HUES48 (cell line): ENCODE measurements at regions not wholly inside any gene's neighbourhood (a gene's known extent, or its start where the extent isn't known, plus 50 kb on each side); places are given as distances from the start of the nearest gene placed in this dataset.

Source experiments
- H3K27ac ChIP-seq: one replicate; pipeline ENCODE4 v1.7.0; 2013; ENCODE audit warnings: low read depth, low read length, inconsistent platforms
- H3K27me3 ChIP-seq: 2 replicates; pipeline ENCODE4 v1.6.1; 2013; ENCODE audit warnings: mild to moderate bottlenecking, low read length; ENCODE audit not compliant: control insufficient read depth, insufficient read depth
- H3K36me3 ChIP-seq: 2 replicates; pipeline ENCODE4 v1.6.1; 2013; ENCODE audit warnings: low read length; ENCODE audit not compliant: control insufficient read depth, insufficient read depth
- H3K4me1 ChIP-seq: 2 replicates; pipeline ENCODE4 v1.6.1; 2013; ENCODE audit warnings: mild to moderate bottlenecking, low read length; ENCODE audit not compliant: control insufficient read depth, insufficient read depth
- H3K4me3 ChIP-seq: 2 replicates; pipeline ENCODE4 v1.5.1; 2013; ENCODE audit warnings: mild to moderate bottlenecking, low read depth, low read length
- H3K9ac ChIP-seq: 2 replicates; pipeline ENCODE4 v1.6.1; 2013; ENCODE audit warnings: mild to moderate bottlenecking, low read depth, low read length, moderate library complexity
- H3K9me3 ChIP-seq: 2 replicates; pipeline ENCODE4 v1.6.1; 2013; ENCODE audit warnings: low read length; ENCODE audit not compliant: control insufficient read depth, insufficient read depth

DNA sequence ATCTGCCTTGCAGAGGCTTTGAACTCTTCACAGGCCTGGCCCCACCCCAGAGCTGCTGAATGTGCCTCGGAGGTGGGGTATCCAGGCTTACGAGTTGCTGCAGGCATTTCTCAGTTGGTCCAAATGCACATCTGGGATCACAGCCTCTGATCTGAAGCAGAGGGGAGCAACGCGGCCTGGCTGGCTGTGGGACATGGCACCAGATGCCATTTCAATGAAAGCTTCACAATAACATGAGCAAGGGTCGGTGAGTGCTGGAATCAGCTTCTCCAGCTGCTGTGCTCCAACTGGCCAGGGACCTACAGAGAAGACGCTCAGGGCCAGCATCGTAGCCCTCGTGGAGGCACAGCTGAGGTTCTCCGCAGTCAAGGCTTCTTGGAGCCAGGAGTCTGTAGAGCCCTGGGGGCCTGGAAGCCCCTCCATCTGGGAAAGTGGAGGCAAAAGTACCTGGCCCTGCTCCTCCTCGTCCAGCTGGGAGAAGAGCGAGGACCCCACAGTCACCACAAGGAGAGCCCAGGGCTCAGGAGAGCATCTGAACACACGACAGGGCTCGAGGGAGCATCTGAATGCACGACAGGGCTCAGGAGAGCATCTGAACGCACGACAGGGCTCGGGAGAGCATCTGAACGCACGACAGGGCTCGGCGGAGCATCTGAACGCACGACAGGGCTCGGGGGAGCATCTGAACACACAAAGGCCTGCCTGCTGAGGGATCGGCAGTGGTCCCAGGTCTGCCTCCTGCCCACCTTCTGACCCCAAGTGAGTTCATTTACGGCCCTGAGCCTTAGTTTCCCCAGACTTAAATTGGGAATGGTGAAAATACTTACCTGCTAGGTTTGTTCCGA, 165.2 kb downstream of the DLL1 start:
- Histone ChIP-seq H3K36me3 (no peaks in the 10 kb centered on the region), H3K9me3 (no peaks in the 10 kb centered on the region), H3K27ac (no peak overlapping the region), H3K27me3 (no peaks in the 10 kb centered on the region), H3K4me3 (no peak overlapping the region), H3K4me1 (no peaks in the 10 kb centered on the region), H3K9ac (no peak overlapping the region)

DNA sequence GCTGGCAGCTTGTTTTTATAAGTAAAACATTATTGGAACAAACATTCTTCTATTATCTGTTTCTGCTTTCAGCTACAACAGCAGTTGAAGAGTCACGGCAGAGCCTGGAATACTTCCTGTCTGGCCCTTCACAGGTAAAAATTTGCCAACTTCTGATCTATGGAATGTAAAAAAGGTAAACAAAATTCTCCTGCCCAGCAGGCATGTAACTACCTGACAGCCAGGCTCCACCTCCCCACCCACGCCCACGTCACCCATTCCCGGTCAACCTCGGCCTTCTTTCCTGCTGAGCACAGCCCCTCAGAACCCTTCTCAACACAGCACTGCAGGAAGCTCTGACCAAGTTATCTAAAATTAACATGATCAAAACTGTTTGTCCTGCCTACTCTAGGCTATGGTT, 166.0 kb downstream of the DLL1 start:
- 0 out of 2 replicates have a peak, but pooled peaks cover 1% of the 10 kb centered on the region for H3K9me3 ChIP-seq
- H3K4me3 ChIP-seq = no peak overlapping the region
- no peaks in the 10 kb centered on the region for H3K27me3 ChIP-seq
- H3K9ac ChIP-seq = no peak overlapping the region
- no peak overlapping the region for H3K27ac ChIP-seq
- H3K4me1 ChIP-seq = no peaks in the 10 kb centered on the region
- no peaks in the 10 kb centered on the region for H3K36me3 ChIP-seq

GRCh38 chr6:170124150-170124549, 166.7 kb downstream of the DLL1 start:
- no peak overlapping the region for H3K4me3 ChIP-seq
- H3K9ac ChIP-seq = no peak overlapping the region
- no peak overlapping the region for H3K27ac ChIP-seq
- H3K27me3 ChIP-seq = no peaks in the 10 kb centered on the region
- no peaks in the 10 kb centered on the region for H3K4me1 ChIP-seq
- H3K36me3 ChIP-seq = no peaks in the 10 kb centered on the region
- peaks cover 4% of the 10 kb centered on the region; the same call in 1 of the 2 replicates for H3K9me3 ChIP-seq

- Histone ChIP-seq H3K4me3 (no peak overlapping the region), H3K36me3 (no peaks in the 10 kb centered on the region), H3K9ac (no peak overlapping the region), H3K27ac (no peak overlapping the region), H3K27me3 (no peaks in the 10 kb centered on the region), H3K4me1 (no peaks in the 10 kb centered on the region), H3K9me3 (peaks cover 4% of the 10 kb centered on the region; the same call in 1 of the 2 replicates)
Measured at GRCh38 chr6:170122651-170123050, 168.2 kb downstream of the DLL1 start.

DNA sequence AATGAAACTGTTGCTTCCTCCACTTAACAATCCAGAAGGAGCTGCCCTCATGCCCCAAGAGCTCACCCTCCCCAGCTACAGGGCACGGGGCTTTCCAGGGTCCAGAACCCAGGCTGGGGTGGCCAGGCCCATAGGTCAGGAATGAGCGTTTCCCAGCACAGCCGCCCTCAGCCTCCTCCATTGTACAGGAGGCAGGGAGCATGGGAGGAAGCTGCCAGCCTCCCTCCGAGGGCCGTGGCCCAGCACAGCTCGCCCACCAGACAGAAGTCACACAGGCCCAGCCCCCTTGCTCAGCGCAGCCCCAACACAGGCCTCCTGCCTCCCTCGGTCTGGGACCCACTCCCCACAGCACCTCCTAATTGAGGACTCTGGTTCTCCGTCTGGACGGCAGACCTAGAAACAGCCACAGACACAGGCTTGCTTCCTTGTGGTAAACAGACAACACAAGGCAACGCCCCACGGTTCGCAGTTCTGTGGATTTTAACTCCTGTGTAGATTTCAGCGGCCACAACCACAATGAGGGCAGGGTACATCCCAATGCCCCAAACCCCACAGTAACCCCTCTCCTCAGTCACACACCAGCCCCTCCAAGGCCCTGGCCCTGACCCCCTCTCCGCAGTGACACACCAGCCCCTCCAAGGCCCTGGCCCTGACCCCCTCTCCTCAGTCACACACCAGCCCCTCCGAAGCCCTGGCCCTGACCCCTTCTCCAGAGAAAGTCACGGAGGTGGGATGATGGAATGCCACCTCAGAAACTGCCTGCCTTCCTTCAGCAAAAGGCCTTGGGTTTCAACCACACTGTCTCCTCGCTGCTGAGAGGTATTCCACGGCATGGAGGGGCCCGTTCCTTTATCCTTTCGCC, 173.5 kb downstream of the DLL1 start:
- no peaks in the 10 kb centered on the region for H3K4me1 ChIP-seq
- peaks cover 4% of the 10 kb centered on the region; the same call in 1 of the 2 replicates for H3K9me3 ChIP-seq
- no peak overlapping the region for H3K4me3 ChIP-seq
- H3K9ac ChIP-seq = no peak overlapping the region
- no peak overlapping the region for H3K27ac ChIP-seq
- H3K27me3 ChIP-seq = no peaks in the 10 kb centered on the region
- H3K36me3 ChIP-seq = no peaks in the 10 kb centered on the region

- Histone ChIP-seq H3K9ac (no peak overlapping the region), H3K27ac (no peak overlapping the region), H3K4me1 (no peaks in the 10 kb centered on the region), H3K36me3 (no peaks in the 10 kb centered on the region), H3K27me3 (no peaks in the 10 kb centered on the region), H3K4me3 (no peak overlapping the region), H3K9me3 (peaks cover 4% of the 10 kb centered on the region; the same call in 1 of the 2 replicates)
Measured at GRCh38 chr6:170116636-170117035, 174.2 kb downstream of the DLL1 start.

- Histone ChIP-seq H3K9ac (no peak overlapping the region), H3K9me3 (peaks cover 4% of the 10 kb centered on the region; the same call in 1 of the 2 replicates), H3K4me3 (no peak overlapping the region), H3K27ac (no peak overlapping the region), H3K36me3 (no peaks in the 10 kb centered on the region), H3K4me1 (no peaks in the 10 kb centered on the region), H3K27me3 (no peaks in the 10 kb centered on the region)
Measured at GRCh38 chr6:170114956-170115855, 175.7 kb downstream of the DLL1 start.

- H3K9ac ChIP-seq = no peak overlapping the region
- no peak overlapping the region for H3K27ac ChIP-seq
Measured at GRCh38 chr6:170114187-170114945, 176.5 kb downstream of the DLL1 start.

GRCh38 chr6:170113141-170113540, 177.7 kb downstream of the DLL1 start:
- Histone ChIP-seq H3K27me3 (no peaks in the 10 kb centered on the region), H3K27ac (no peak overlapping the region), H3K9ac (no peak overlapping the region), H3K36me3 (no peaks in the 10 kb centered on the region), H3K4me1 (no peaks in the 10 kb centered on the region), H3K9me3 (no peaks in the 10 kb centered on the region), H3K4me3 (no peak overlapping the region)

More at GRCh38 chr6:170114187-170114945, 176.5 kb downstream of the DLL1 start:
- no peak overlapping the region for H3K4me3 ChIP-seq
- no peaks in the 10 kb centered on the region for H3K27me3 ChIP-seq
- no peaks in the 10 kb centered on the region for H3K9me3 ChIP-seq
- no peaks in the 10 kb centered on the region for H3K4me1 ChIP-seq
- H3K36me3 ChIP-seq = no peaks in the 10 kb centered on the region

DNA sequence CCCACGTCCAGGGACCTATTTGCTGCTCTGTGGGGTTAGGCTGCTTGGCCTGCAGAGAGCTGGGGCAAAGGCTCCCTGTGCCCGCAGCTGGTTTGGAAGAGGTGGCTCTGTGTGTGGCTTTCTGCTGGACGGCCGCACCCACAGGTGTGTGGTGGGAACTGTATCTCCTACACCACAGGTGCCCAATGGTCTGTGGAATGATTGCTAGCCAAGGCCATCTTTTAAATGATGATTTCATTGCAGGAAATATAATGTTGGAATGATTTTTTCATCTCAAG, 178.4 kb downstream of the DLL1 start:
- Histone ChIP-seq H3K9ac (no peak overlapping the region), H3K9me3 (no peaks in the 10 kb centered on the region), H3K4me1 (no peaks in the 10 kb centered on the region), H3K27ac (no peak overlapping the region), H3K36me3 (no peaks in the 10 kb centered on the region), H3K27me3 (no peaks in the 10 kb centered on the region), H3K4me3 (no peak overlapping the region)
